Inferior parietal cortex (tissue), 1 donor: ENCODE measurements at regions not wholly inside any gene's neighbourhood (a gene's known extent, or its start where the extent isn't known, plus 50 kb on each side); places are given as distances from the start of the nearest gene placed in this dataset.

ENCODE experiments used
- DNase-seq: peaks from one replicate; pipeline ENCODE4 v3.0.0-alpha.2; 2016; ENCODE audit errors: extremely low spot score

- no peak for DNase-seq
These were observed 571.4 kb upstream of the FAT3 start for GRCh38 chr11:91653079-91653754.

- DNase-seq: no peak
These were observed 573.8 kb upstream of the FAT3 start for GRCh38 chr11:91650802-91651201.

GRCh38 chr11:91641153-91641552, 583.5 kb upstream of the FAT3 start:
- DNase-seq: no peak

DNA sequence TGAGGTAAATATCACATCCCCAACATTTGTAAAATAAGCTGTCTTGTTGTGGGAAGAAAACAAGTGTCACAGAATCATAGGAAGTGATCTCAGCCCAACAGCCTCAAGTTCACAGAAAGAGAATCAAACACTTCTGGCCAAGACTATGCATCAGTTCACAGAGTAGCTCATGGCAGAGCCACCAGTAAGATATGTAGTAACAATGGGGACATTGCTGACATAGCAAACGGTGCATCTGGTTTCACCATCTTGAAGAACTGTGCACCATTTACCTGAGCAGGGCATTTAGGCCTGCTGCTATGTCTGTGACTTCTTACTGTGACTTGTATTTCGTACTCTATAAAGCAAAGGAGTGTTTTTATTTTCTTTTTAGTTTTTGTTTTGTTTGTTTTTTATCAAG, 585.3 kb upstream of the FAT3 start:
- DNase-seq: no peak

DNA sequence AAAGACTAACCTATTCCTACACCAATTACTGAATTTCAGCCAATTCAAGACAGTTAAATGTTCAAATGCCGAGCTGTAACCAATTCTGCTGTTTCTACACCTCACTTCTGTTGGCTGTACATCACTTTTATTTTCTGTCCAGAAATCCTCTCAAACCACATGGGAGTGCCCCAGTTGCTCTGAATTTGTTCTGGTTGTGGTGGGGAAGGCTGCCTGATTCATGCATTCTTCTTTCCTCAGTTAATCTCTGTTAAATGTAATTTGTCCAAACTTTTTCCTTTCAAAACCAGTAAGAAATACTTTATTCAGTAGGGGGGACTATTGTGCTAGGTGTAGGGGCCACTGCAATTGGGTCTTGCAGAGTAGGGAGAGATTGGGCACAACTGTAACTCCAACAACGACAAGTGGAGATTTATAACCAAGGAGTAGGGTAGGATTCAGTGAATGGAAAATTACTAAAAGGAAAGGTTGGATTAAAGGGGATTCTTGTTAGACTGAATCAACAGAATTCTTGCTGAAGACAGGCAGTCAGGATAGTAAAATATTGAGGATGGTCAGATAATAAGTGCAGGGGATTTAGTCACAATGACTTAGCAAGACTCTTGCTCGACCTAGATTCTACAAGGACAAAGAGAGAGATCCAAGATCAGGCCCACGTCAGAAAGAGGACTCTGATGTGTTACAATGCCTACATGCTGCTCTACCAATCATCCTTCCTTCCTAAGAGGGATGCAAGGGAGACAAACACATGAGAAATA, 593.5 kb upstream of the FAT3 start:
- no peak for DNase-seq

- DNase-seq: no peak
These were observed 599.1 kb upstream of the FAT3 start for GRCh38 chr11:91625495-91625894.

DNA sequence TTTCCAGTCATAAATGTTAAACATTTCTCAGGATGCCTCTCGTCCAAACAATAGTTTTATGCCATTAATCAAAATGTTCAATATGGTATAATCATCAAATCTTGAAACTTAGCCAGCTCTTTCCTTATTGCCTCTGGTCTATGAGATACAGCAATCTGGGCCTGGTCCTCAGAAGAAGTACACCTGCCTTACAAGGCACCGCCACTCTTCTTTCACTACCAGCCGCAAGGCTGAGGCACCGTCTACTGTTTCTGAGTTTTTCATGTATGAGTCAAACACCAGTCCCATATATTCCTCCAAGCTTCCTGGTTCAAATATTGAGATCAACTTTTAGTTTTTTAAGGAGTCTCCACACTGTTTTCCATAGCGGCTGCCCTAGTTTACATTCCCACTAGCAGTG, 600.6 kb upstream of the FAT3 start:
- no peak for DNase-seq

DNA sequence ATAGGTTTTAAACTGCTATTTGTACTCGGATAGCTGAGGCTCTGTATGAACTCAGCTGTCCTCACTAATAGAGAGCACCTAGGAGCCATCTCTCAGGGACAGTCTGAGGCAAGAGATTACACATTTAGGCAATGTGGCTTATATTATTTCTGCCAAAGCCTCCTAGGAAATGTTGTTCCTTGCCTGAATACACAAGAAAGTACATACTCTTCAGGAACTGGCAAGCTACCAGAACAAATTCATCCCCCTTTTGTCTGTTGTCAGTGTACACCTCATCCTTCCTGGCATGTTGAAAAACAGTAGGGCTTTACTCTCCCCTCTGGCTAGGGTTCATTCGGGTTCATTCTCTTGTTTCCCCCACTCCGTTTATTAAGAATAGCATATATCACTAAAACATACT, 615.9 kb upstream of the FAT3 start:
- DNase-seq: no peak

GRCh38 chr11:91596111-91596510, 628.5 kb upstream of the FAT3 start:
- DNase-seq: no peak

DNA sequence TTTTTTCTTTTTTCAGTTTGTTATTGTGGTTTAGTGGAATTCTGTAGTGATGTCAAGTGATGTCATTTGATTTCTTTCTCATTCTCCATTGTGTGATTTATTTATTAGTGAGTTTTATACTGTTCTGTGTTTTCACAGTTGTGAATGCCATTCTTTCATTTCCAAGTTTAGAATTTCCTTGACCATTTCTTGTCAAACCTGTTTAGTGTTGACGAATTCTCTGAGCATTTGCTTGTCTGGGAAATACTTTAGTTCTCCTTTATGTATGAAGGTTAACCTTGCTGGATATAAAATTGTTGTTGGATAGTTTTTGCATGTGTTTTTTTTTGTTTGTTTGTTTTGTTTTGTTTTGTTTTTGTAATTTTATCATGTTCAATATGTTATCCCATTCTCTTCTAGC, 633.6 kb upstream of the FAT3 start:
- DNase-seq: no peak

GRCh38 chr11:91587131-91587530, 637.5 kb upstream of the FAT3 start:
- DNase-seq: no peak

DNA sequence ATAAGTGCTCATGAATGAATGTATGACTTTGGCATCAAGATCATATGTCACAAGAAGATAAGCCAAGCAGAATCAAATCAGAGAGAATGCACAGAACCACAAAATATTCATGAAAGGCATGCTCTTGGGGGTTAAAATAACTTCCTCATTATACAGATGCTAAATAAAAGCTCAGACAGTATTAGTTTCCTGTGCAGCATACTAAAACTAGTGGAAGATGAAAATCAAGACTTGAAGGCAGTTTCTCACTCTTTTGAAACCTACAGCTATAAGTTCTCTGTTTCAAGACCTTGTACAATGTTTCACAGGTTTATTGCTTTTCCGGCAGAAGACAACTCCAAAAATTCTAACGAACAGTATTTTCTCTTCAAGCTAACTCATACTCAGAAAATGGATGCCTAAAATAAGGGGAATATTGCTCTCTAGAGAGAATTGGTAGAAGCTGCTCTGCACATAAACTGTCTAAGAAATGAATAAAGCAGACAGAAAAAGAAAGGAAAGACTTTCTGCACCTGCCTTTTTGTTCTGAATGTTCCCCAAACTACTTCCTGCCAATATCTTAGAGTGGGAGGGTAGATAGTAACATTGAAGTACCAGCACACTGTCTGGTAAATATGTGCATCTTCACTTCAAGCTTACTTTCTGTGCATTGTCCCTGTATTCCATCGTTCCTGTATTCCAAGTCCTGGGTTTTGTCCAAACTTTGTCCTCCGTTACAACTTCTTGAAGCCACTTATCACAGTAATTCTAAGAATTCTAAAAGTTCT, 639.4 kb upstream of the FAT3 start:
- DNase-seq: no peak

- no peak for DNase-seq
These were observed 661.4 kb upstream of the FAT3 start for GRCh38 chr11:91563176-91563575.

DNA sequence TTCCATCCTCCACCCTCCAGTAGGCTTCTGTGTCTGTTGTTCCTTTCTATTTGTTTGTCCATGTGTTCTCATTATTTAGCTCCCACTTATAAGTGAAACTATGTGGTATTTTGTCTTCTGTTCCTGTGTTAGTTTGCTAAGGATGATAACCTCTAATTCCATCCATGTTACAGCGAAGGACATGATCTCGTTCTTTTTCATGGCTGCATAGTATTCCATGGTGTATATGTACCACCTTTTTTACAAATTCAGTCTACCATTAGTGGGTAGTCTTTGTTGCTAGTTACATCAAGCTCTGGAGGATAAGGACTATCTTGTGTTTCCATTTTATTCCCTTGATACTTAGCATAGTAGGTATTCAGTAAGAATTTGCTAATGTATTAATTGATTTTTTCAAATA, 664.2 kb upstream of the FAT3 start:
- DNase-seq: no peak

DNA sequence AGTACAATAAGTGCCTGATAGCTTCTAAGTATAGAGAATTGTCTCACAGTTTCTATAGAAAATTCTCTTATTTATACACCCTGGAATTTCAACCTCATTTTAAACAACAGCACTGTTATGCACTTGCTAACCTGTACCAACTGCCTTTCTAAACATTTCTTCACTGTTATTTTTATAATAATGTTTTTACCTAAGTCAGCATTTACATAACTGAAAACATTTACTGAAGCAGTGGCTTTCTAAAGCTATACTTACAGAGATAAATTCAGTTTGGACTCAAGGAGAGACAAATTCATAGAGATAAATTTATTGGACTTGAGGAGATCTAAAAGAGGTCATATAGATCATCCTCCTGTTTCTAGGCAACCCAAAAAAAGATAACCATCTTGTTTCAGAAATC, 686.6 kb upstream of the FAT3 start:
- DNase-seq: no peak

- no peak for DNase-seq
These were observed 688.3 kb upstream of the FAT3 start for GRCh38 chr11:91536366-91536765.

GRCh38 chr11:91528965-91529364, 695.7 kb upstream of the FAT3 start:
- no peak for DNase-seq

- DNase-seq: no peak
These were observed 697.1 kb upstream of the FAT3 start for GRCh38 chr11:91527380-91528030.

GRCh38 chr11:91513734-91514133, 710.9 kb upstream of the FAT3 start:
- peak; percentile 17 for DNase-seq

- no peak for DNase-seq
These were observed 726.8 kb upstream of the FAT3 start for GRCh38 chr11:91497847-91498246.

DNA sequence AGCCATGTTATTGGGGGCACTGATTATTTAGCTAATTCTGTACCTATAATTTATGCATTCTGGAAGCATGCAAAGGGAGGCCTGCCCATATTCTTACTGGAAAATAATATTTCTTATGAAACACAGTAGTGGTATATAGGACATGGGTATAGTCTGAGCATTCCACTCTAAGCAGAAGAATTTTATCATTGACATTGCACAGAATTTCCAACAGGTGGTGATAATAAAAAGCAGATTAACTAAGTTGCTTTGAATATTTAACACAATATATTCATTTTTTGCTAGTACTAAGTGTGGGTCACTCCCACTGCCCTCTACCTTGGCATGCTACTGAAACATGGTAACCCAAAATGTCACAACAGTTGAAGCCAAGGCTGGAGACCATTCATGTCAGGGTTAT, 728.8 kb upstream of the FAT3 start:
- no peak for DNase-seq

GRCh38 chr11:91489989-91490388, 734.6 kb upstream of the FAT3 start:
- no peak for DNase-seq
